GM12878 (cell line): ENCODE measurements at regions not wholly inside any gene's neighbourhood (a gene's known extent, or its start where the extent isn't known, plus 50 kb on each side); places are given as distances from the start of the nearest gene placed in this dataset.

Experiments
- ATAC-seq: fragments of 200-7000 bp; cut with Tn5 transposase; 3 replicates; pipeline ENCODE4 v1.9.1; 2020; ENCODE audit warnings: mild to moderate bottlenecking, moderate library complexity
- BruUV-seq: library from RNA; stranded (reverse); fragments of 400-500 nt; replicated peaks from 2 replicates; lab custom pipeline; 2021; lab: Mats Ljungman, UMichigan
- CTCF ChIA-PET: fragments of 300-600 bp; sonication (Branson Sonifier 250); formaldehyde crosslinking; extraction: SDS; loops from one replicate; lab custom pipeline; 2021; ENCODE audit warnings: inconsistent platforms; lab: Yijun Ruan, JAX
- POLR2A ChIA-PET: fragments of 350-600 bp; formaldehyde crosslinking; extraction: SDS; loops from one replicate; lab custom pipeline; 2021; ENCODE audit warnings: inconsistent platforms; lab: Charles Lee
- RAD21 ChIA-PET: fragments of 300-600 bp; sonication (Branson Sonifier 250); formaldehyde crosslinking; loops from one replicate; lab custom pipeline; 2023; ENCODE audit warnings: antibody characterized with exemption; ENCODE audit not compliant: unreplicated experiment; lab: Charles Lee
- SMC1A ChIA-PET: fragments of 300-600 bp; sonication (Branson Sonifier 250); formaldehyde crosslinking; loops from one replicate; lab custom pipeline; 2023; ENCODE audit not compliant: unreplicated experiment, uncharacterized antibody; lab: Charles Lee
- DNase-seq: peaks from one replicate; pipeline ENCODE4 v3.0.0-alpha.2; 2011; ENCODE audit warnings: low read depth, low spot score
- FAIRE-seq: peaks from 3 replicates; lab custom pipeline; 2011; peaks lifted over from hg19 to GRCh38; lab: Jason Lieb, UNC
- H2AFZ ChIP-seq: 2 replicates; pipeline ENCODE4 v1.6.0; 2011; ENCODE audit warnings: low read depth, low read length, control low read depth; ENCODE audit not compliant: control insufficient read depth
- H3K27ac ChIP-seq: 2 replicates; pipeline ENCODE4 v1.5.1; 2011; ENCODE audit warnings: control low read depth; ENCODE audit not compliant: control insufficient read depth, insufficient read depth
- H3K27me3 ChIP-seq, 2 experiments: replicated peaks in 1 of 2; 2 replicates each; pipeline versions ENCODE4 v1.6.0 to v1.6.1; 2011; ENCODE audit warnings: low read length in 1 of 2; ENCODE audit not compliant: control insufficient read depth in 2 of 2, insufficient read depth in 2 of 2
- H3K36me3 ChIP-seq, 2 experiments: 2 replicates each; pipeline ENCODE4 v1.5.1; 2011; ENCODE audit warnings: low read length in 1 of 2; ENCODE audit not compliant: control insufficient read depth in 2 of 2, insufficient read depth in 2 of 2
- H3K4me1 ChIP-seq: 2 replicates; pipeline ENCODE4 v1.6.1; 2011; ENCODE audit warnings: mild to moderate bottlenecking, low read length, moderate library complexity, mixed read lengths; ENCODE audit not compliant: control insufficient read depth, insufficient read depth
- H3K4me2 ChIP-seq: 2 replicates; pipeline ENCODE4 v1.6.0; 2011; ENCODE audit warnings: control low read depth; ENCODE audit not compliant: control insufficient read depth, insufficient read depth
- H3K4me3 ChIP-seq: fragments of 200-600 bp; sonication (generic); 2 replicates; pipeline ENCODE4 v1.5.1; 2016
- H3K79me2 ChIP-seq: 2 replicates; pipeline ENCODE4 v1.6.0; 2011; ENCODE audit warnings: low read length; ENCODE audit not compliant: control insufficient read depth, insufficient read depth
- H3K9ac ChIP-seq: 2 replicates; pipeline ENCODE4 v1.8.0; 2011; ENCODE audit warnings: low read length, control low read depth, mixed read lengths; ENCODE audit not compliant: control insufficient read depth, insufficient read depth
- H3K9me3 ChIP-seq: replicated peaks from 3 replicates; pipeline ENCODE4 v1.5.1; 2011; ENCODE audit warnings: mild to moderate bottlenecking, low read length; ENCODE audit not compliant: control insufficient read depth, insufficient read depth
- H4K20me1 ChIP-seq: 2 replicates; pipeline ENCODE4 v1.6.0; 2011; ENCODE audit not compliant: control insufficient read depth, insufficient read depth
- ATF7 ChIP-seq: fragments of 450-650 bp; IDR thresholded peaks from 2 replicates; pipeline ENCODE4 v1.6.1; 2016; ENCODE audit warnings: low read depth, mild to moderate bottlenecking
- CBFB ChIP-seq: IDR thresholded peaks from 2 replicates; pipeline ENCODE4 v1.6.1; 2016; ENCODE audit warnings: antibody characterized with exemption, low read depth
- CEBPB ChIP-seq, 2 experiments: fragments of 150-350 bp in 1 of 2; IDR thresholded peaks; 2 replicates each; pipeline ENCODE4 v1.6.1; 2012 to 2014; ENCODE audit warnings: low read depth in 2 of 2, low read length in 2 of 2, borderline replicate concordance in 1 of 2, inconsistent platforms in 1 of 2
- CHD2 ChIP-seq: IDR thresholded peaks from 2 replicates; pipeline ENCODE4 v1.6.1; 2011; ENCODE audit warnings: low read depth, low read length, improper control_type of control experiment, borderline replicate concordance
- EGR1 ChIP-seq, 2 experiments: IDR thresholded peaks; 1 replicate in 1 of 2; 2 replicates in 1 of 2; pipeline ENCODE4 v1.6.1; 2011 to 2012; ENCODE audit warnings: low read depth in 2 of 2, low read length in 2 of 2, borderline replicate concordance in 1 of 2, mild to moderate bottlenecking in 1 of 2, moderate library complexity in 1 of 2
- IKZF2 ChIP-seq, 2 experiments: fragments of 450-650 bp; IDR thresholded peaks; 2 replicates each; pipeline ENCODE4 v1.6.1; 2017; ENCODE audit warnings: mild to moderate bottlenecking in 2 of 2, moderate library complexity in 2 of 2
- NBN ChIP-seq: fragments of 450-650 bp; IDR thresholded peaks from 2 replicates; pipeline ENCODE4 v1.6.1; 2016
- PAX5 ChIP-seq: IDR thresholded peaks from 2 replicates; pipeline ENCODE4 v1.6.1; 2011; ENCODE audit warnings: low read depth, low read length, borderline replicate concordance
- RAD51 ChIP-seq: fragments of 450-650 bp; IDR thresholded peaks from 2 replicates; pipeline ENCODE4 v1.6.1; 2016; ENCODE audit warnings: moderate library complexity, mild to moderate bottlenecking, inconsistent platforms
- SMAD5 ChIP-seq: IDR thresholded peaks from 2 replicates; pipeline ENCODE4 v1.6.1; 2016; ENCODE audit warnings: antibody characterized with exemption, low read depth
- SREBF2 ChIP-seq: IDR thresholded peaks from 2 replicates; pipeline ENCODE4 v1.6.1; 2012; ENCODE audit warnings: mild to moderate bottlenecking, low read length
- STAT1 ChIP-seq: fragments of 450-650 bp; conservative IDR thresholded peaks from 2 replicates; pipeline ENCODE4 v1.6.1; 2014; ENCODE audit warnings: antibody characterized with exemption, mild to moderate bottlenecking
- TCF12 ChIP-seq: IDR thresholded peaks from 2 replicates; pipeline ENCODE4 v1.6.1; 2011; ENCODE audit warnings: low read depth, mild to moderate bottlenecking, low read length
- TCF7 ChIP-seq: IDR thresholded peaks from 2 replicates; pipeline ENCODE4 v1.6.1; 2014; ENCODE audit warnings: antibody characterized with exemption, borderline replicate concordance
- YBX1 ChIP-seq: fragments of 450-650 bp; IDR thresholded peaks from 2 replicates; pipeline ENCODE4 v1.6.1; 2016; ENCODE audit warnings: antibody characterized with exemption
- WGBS: methylation state at CpG from one replicate; pipeline ENCODE4 v1.1.6; 2016; ENCODE audit warnings: low lambda C conversion rate; ENCODE audit not compliant: insufficient replicate concordance, insufficient coverage; ENCODE audit errors: missing lambda C conversion rate; 5-methylcytosine and 5-hydroxymethylcytosine counted together
- in situ Hi-C: fragments of 300-500 bp; cut with MboI; formaldehyde crosslinking; loops from 9 replicates; pipeline ENCODE4 v1.14.3; 2018; ENCODE audit warnings: mixed read lengths
- intact Hi-C: fragments of 100-400 bp; cut with micrococcal nuclease; formaldehyde crosslinking; loops from one replicate; pipeline ENCODE4 v1.14.2; 2022; ENCODE audit not compliant: unreplicated experiment
- TF ChIP-seq, protein P1 (sequence below): IDR thresholded peaks from 2 replicates; pipeline ENCODE4 v1.6.1; 2011; ENCODE audit warnings: mild to moderate bottlenecking, low read depth, low read length, moderate library complexity; ENCODE audit not compliant: insufficient replicate concordance
- TF ChIP-seq, protein P2 (sequence below): fragments of 450-650 bp; IDR thresholded peaks from 2 replicates; pipeline ENCODE4 v1.6.1; 2018; ENCODE audit warnings: borderline replicate concordance, mild to moderate bottlenecking; ENCODE audit not compliant: partially characterized antibody
- TF ChIP-seq, protein P3 (sequence below): fragments of 450-650 bp; IDR thresholded peaks from 2 replicates; pipeline ENCODE4 v1.6.1; 2017; ENCODE audit warnings: mild to moderate bottlenecking

GRCh38 chr15:77764095-77764494, 131.4 kb upstream of the LINGO1 start:
- in situ Hi-C loops, result no loop called here
- H3K9me3 ChIP-seq, result no peaks in the 10 kb centered on the region
- no peak overlapping the region for H2AFZ ChIP-seq
- H3K27me3 ChIP-seq, result peaks cover 0 to 3% of the 10 kb centered on the region in 2 experiments; a peak in 3 of 4 replicates
- DNase-seq, result no peak
- no peak overlapping the region for H3K27ac ChIP-seq
- intact Hi-C loops, result no loop called here
- H3K79me2 ChIP-seq, result no peaks in the 10 kb centered on the region
- SMC1A ChIA-PET, result no interaction called here
- WGBS, result 50% methylated on average over 4 of the region's 4 CpGs
- no peak overlapping the region for H3K9ac ChIP-seq
- ATAC-seq, result no peak
- POLR2A ChIA-PET, result no interaction called here
- H3K4me2 ChIP-seq, result no peak overlapping the region
- no peak for FAIRE-seq
- no peaks in the 10 kb centered on the region for H4K20me1 ChIP-seq
- RAD21 ChIA-PET, result no interaction called here
- H3K4me1 ChIP-seq, result no peaks in the 10 kb centered on the region
- CTCF ChIA-PET, result no interaction called here
- no peak for TF ChIP-seq SMAD5
- TF ChIP-seq NBN, result no peak
- no peak for TF ChIP-seq CHD2
- TF ChIP-seq CBFB, result no peak
- TF ChIP-seq, protein P1, sequence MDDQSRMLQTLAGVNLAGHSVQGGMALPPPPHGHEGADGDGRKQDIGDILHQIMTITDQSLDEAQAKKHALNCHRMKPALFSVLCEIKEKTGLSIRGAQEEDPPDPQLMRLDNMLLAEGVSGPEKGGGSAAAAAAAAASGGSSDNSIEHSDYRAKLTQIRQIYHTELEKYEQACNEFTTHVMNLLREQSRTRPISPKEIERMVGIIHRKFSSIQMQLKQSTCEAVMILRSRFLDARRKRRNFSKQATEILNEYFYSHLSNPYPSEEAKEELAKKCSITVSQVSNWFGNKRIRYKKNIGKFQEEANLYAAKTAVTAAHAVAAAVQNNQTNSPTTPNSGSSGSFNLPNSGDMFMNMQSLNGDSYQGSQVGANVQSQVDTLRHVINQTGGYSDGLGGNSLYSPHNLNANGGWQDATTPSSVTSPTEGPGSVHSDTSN, result no peak
- TF ChIP-seq TCF7, result no peak
- TF ChIP-seq YBX1, result no peak
- TF ChIP-seq EGR1 (IDR thresholded peaks at IDR 0.05; ENCODE audit: borderline replicate concordance in 1 of 2, low read depth in 2 of 2, low read length in 2 of 2), result no peak
- no peak for TF ChIP-seq CEBPB (IDR thresholded peaks at IDR 0.05; ENCODE audit: borderline replicate concordance in 1 of 2, low read depth in 2 of 2, low read length in 2 of 2)
- TF ChIP-seq ATF7, result no peak
- no peak for TF ChIP-seq RAD51
- TF ChIP-seq STAT1, result no peak
- no peak for TF ChIP-seq PAX5
- TF ChIP-seq, protein P2, sequence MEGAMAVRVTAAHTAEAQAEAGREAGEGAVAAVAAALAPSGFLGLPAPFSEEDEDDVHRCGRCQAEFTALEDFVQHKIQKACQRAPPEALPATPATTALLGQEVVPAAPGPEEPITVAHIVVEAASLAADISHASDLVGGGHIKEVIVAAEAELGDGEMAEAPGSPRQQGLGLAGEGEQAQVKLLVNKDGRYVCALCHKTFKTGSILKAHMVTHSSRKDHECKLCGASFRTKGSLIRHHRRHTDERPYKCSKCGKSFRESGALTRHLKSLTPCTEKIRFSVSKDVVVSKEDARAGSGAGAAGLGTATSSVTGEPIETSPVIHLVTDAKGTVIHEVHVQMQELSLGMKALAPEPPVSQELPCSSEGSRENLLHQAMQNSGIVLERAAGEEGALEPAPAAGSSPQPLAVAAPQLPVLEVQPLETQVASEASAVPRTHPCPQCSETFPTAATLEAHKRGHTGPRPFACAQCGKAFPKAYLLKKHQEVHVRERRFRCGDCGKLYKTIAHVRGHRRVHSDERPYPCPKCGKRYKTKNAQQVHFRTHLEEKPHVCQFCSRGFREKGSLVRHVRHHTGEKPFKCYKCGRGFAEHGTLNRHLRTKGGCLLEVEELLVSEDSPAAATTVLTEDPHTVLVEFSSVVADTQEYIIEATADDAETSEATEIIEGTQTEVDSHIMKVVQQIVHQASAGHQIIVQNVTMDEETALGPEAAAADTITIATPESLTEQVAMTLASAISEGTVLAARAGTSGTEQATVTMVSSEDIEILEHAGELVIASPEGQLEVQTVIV, result no peak
- no peak for TF ChIP-seq SREBF2
- TF ChIP-seq IKZF2 (IDR thresholded peaks at IDR 0.05), result no peak
- no peak for TF ChIP-seq TCF12
- TF ChIP-seq, protein P3, sequence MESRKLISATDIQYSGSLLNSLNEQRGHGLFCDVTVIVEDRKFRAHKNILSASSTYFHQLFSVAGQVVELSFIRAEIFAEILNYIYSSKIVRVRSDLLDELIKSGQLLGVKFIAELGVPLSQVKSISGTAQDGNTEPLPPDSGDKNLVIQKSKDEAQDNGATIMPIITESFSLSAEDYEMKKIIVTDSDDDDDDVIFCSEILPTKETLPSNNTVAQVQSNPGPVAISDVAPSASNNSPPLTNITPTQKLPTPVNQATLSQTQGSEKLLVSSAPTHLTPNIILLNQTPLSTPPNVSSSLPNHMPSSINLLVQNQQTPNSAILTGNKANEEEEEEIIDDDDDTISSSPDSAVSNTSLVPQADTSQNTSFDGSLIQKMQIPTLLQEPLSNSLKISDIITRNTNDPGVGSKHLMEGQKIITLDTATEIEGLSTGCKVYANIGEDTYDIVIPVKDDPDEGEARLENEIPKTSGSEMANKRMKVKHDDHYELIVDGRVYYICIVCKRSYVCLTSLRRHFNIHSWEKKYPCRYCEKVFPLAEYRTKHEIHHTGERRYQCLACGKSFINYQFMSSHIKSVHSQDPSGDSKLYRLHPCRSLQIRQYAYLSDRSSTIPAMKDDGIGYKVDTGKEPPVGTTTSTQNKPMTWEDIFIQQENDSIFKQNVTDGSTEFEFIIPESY, result no peak
- no TSS peak for BruUV-seq
- no peaks in the 10 kb centered on the region for H3K36me3 ChIP-seq
- H3K4me3 ChIP-seq, result no peak overlapping the region
